Neural cell (in vitro differentiated cells): ENCODE measurements at regions not wholly inside any gene's neighbourhood (a gene's known extent, or its start where the extent isn't known, plus 50 kb on each side); places are given as distances from the start of the nearest gene placed in this dataset.

Experiments used
- H2AFZ ChIP-seq: fragments of 200-600, 300-800 bp; sonication (generic), shearing (Covaris generic); 2 replicates; pipeline ENCODE4 v1.6.0; 2014; ENCODE audit warnings: low read depth, mild to moderate bottlenecking, antibody characterized with exemption, low read length, moderate library complexity
- H3F3A ChIP-seq: fragments of 200-600 bp; shearing (Covaris generic); 2 replicates; pipeline ENCODE4 v1.6.1; 2016; ENCODE audit warnings: mild to moderate bottlenecking, moderate library complexity, mixed read lengths, antibody characterized with exemption, low read length; ENCODE audit not compliant: insufficient read depth, poor library complexity, severe bottlenecking
- H3K27ac ChIP-seq: fragments of 200-600, 300-800 bp; sonication (generic), shearing (Covaris generic); 2 replicates; pipeline ENCODE4 v1.5.1; 2014; ENCODE audit warnings: mild to moderate bottlenecking, low read length, moderate library complexity
- H3K27me3 ChIP-seq: fragments of 300-800, 200-600 bp; sonication (generic), shearing (Covaris generic); 2 replicates; pipeline ENCODE4 v1.6.0; 2014; ENCODE audit warnings: mild to moderate bottlenecking, low read depth, low read length, moderate library complexity; ENCODE audit not compliant: insufficient read depth
- H3K36me3 ChIP-seq: fragments of 300-800, 200-600 bp; sonication (generic), shearing (Covaris generic); 2 replicates; pipeline ENCODE4 v1.5.1; 2014; ENCODE audit warnings: mild to moderate bottlenecking, antibody characterized with exemption, low read length, moderate library complexity; ENCODE audit not compliant: insufficient read depth
- H3K4me2 ChIP-seq: fragments of 300-800, 200-600 bp; sonication (generic), shearing (Covaris generic); 2 replicates; pipeline ENCODE4 v1.6.0; 2014; ENCODE audit warnings: mild to moderate bottlenecking, low read length
- H3K4me3 ChIP-seq: fragments of 300-800, 200-600 bp; sonication (generic), shearing (Covaris generic); 2 replicates; pipeline ENCODE4 v1.5.1; 2014; ENCODE audit warnings: mild to moderate bottlenecking, low read length, moderate library complexity
- H3K79me2 ChIP-seq: fragments of 200-600 bp; shearing (Covaris generic); replicated peaks from 2 replicates; pipeline ENCODE4 v1.6.0; 2014; ENCODE audit warnings: mild to moderate bottlenecking, low read length, moderate library complexity; ENCODE audit not compliant: insufficient read depth
- H3K9ac ChIP-seq: fragments of 300-800, 200-600 bp; sonication (generic), shearing (Covaris generic); 2 replicates; pipeline ENCODE4 v1.6.1; 2016; ENCODE audit warnings: mild to moderate bottlenecking, low read length, mixed read lengths
- H3K9me2 ChIP-seq: fragments of 200-600 bp; shearing (Covaris generic); 2 replicates; pipeline ENCODE4 v1.6.1; 2016; ENCODE audit warnings: mild to moderate bottlenecking, low read length, mixed read lengths; ENCODE audit not compliant: insufficient read depth
- H3K9me3 ChIP-seq: fragments of 200-600, 300-800 bp; sonication (generic), shearing (Covaris generic); 2 replicates; pipeline ENCODE4 v1.6.1; 2016; ENCODE audit warnings: mild to moderate bottlenecking, mixed run types, low read length, moderate library complexity, mixed read lengths
- H4K20me1 ChIP-seq: fragments of 200-600 bp; shearing (Covaris generic); 2 replicates; pipeline ENCODE4 v1.6.1; 2016; ENCODE audit warnings: mild to moderate bottlenecking, mixed run types; ENCODE audit not compliant: insufficient read depth
- EP300 ChIP-seq: fragments of 450-650 bp; conservative IDR thresholded peaks from 2 replicates; pipeline ENCODE4 v1.6.1; 2014; ENCODE audit warnings: antibody characterized with exemption, mild to moderate bottlenecking, moderate library complexity; ENCODE audit not compliant: poor library complexity, severe bottlenecking
- EZH2 ChIP-seq: fragments of 200-600, 300-800 bp; shearing (Covaris generic), sonication (generic); IDR thresholded peaks from 2 replicates; pipeline ENCODE4 v1.6.1; 2014; ENCODE audit warnings: antibody characterized with exemption, low read length, borderline replicate concordance, mild to moderate bottlenecking; ENCODE audit not compliant: insufficient read depth, poor library complexity, severe bottlenecking
- MXI1 ChIP-seq: fragments of 450-650 bp; conservative IDR thresholded peaks from 2 replicates; pipeline ENCODE4 v1.6.1; 2014; ENCODE audit warnings: antibody characterized with exemption, mild to moderate bottlenecking; ENCODE audit not compliant: poor library complexity, severe bottlenecking
- POLR2AphosphoS5 ChIP-seq: IDR thresholded peaks from 2 replicates; pipeline ENCODE4 v1.6.1; 2012
- RAD21 ChIP-seq: fragments of 450-650 bp; conservative IDR thresholded peaks from 2 replicates; pipeline ENCODE4 v1.6.1; 2014; ENCODE audit warnings: antibody characterized with exemption, mild to moderate bottlenecking, moderate library complexity
- REST ChIP-seq: IDR thresholded peaks from 2 replicates; pipeline ENCODE4 v1.6.1; 2012; ENCODE audit warnings: borderline replicate concordance
- SMC3 ChIP-seq: fragments of 450-650 bp; conservative IDR thresholded peaks from 2 replicates; pipeline ENCODE4 v1.6.1; 2014; ENCODE audit warnings: antibody characterized with exemption, mild to moderate bottlenecking, moderate library complexity; ENCODE audit not compliant: poor library complexity
- TAF1 ChIP-seq: IDR thresholded peaks from 2 replicates; pipeline ENCODE4 v1.6.1; 2012; ENCODE audit warnings: low read depth
- TF ChIP-seq, protein P1 (sequence below): fragments of 450-650 bp; IDR thresholded peaks from 2 replicates; pipeline ENCODE4 v1.5.1; 2014; ENCODE audit warnings: antibody characterized with exemption, mild to moderate bottlenecking, moderate library complexity; ENCODE audit not compliant: poor library complexity, severe bottlenecking

GRCh38 chr19:46932346-46932745 lies 71.5 kb downstream of the ARHGAP35 start:
- Histone ChIP-seq H3K4me3 (no peak overlapping the region), H3K4me2 (no peak overlapping the region), H4K20me1 (no peaks in the 10 kb centered on the region), H3K36me3 (no peaks in the 10 kb centered on the region), H3F3A (no peaks in the 10 kb centered on the region), H3K27ac (no peak overlapping the region), H2AFZ (no peak overlapping the region), H3K9ac (no peak overlapping the region), H3K9me3 (no peaks in the 10 kb centered on the region), H3K9me2 (no peaks in the 10 kb centered on the region), H3K27me3 (no peaks in the 10 kb centered on the region), H3K79me2 (peaks cover 85% of the 10 kb centered on the region)
- TF ChIP-seq EP300 (no peak), MXI1 (no peak), SMC3 (no peak), REST (no peak), EZH2 (no peak), POLR2AphosphoS5 (no peak), TAF1 (no peak), RAD21 (no peak)
- TF ChIP-seq, protein P1, sequence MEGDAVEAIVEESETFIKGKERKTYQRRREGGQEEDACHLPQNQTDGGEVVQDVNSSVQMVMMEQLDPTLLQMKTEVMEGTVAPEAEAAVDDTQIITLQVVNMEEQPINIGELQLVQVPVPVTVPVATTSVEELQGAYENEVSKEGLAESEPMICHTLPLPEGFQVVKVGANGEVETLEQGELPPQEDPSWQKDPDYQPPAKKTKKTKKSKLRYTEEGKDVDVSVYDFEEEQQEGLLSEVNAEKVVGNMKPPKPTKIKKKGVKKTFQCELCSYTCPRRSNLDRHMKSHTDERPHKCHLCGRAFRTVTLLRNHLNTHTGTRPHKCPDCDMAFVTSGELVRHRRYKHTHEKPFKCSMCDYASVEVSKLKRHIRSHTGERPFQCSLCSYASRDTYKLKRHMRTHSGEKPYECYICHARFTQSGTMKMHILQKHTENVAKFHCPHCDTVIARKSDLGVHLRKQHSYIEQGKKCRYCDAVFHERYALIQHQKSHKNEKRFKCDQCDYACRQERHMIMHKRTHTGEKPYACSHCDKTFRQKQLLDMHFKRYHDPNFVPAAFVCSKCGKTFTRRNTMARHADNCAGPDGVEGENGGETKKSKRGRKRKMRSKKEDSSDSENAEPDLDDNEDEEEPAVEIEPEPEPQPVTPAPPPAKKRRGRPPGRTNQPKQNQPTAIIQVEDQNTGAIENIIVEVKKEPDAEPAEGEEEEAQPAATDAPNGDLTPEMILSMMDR, result no peak

- H2AFZ ChIP-seq, result no peak overlapping the region
- H3K27ac ChIP-seq, result no peak overlapping the region
- no peaks in the 10 kb centered on the region for H3K36me3 ChIP-seq
- TF ChIP-seq RAD21 (no peak), SMC3 (no peak), TAF1 (no peak), EZH2 (no peak), EP300 (no peak), POLR2AphosphoS5 (no peak), REST (no peak), MXI1 (no peak)
- TF ChIP-seq, protein P1, result no peak
- H3K9me2 ChIP-seq, result no peaks in the 10 kb centered on the region
- H3K4me2 ChIP-seq, result no peak overlapping the region
- no peaks in the 10 kb centered on the region for H3K27me3 ChIP-seq
- no peak overlapping the region for H3K9ac ChIP-seq
- H3K9me3 ChIP-seq, result no peaks in the 10 kb centered on the region
- H3K79me2 ChIP-seq, result peaks cover 60% of the 10 kb centered on the region
- no peak overlapping the region for H3K4me3 ChIP-seq
- no peaks in the 10 kb centered on the region for H4K20me1 ChIP-seq
- H3F3A ChIP-seq, result no peaks in the 10 kb centered on the region
These were observed 74.4 kb downstream of the ARHGAP35 start for GRCh38 chr19:46935066-46935663.
